ENCODE measurements at regions not wholly inside any gene's neighbourhood (a gene's known extent, or its start where the extent isn't known, plus 50 kb on each side); places are given as distances from the start of the nearest gene placed in this dataset.

GRCh38 chr10:44326474-44327030 lies 58.3 kb downstream of the CXCL12 start:
- H3K4me3 ChIP-seq (ENCODE audit: low read depth, low read length) = no peak overlapping the region
- no peak for TF ChIP-seq CTCF (IDR thresholded peaks at IDR 0.05; ENCODE audit: insufficient read depth, low read depth, low read length, missing control alignments)
- DNase-seq (ENCODE audit: low read depth) = no peak

- H3K4me3 ChIP-seq (ENCODE audit: low read depth, low read length) = no peak overlapping the region
- no peak for DNase-seq (ENCODE audit: low read depth)
- TF ChIP-seq CTCF (IDR thresholded peaks at IDR 0.05; ENCODE audit: insufficient read depth, low read depth, low read length, missing control alignments) = no peak
Measured at GRCh38 chr10:44325596-44326307, 59.1 kb downstream of the CXCL12 start.

- TF ChIP-seq CTCF (IDR thresholded peaks at IDR 0.05; ENCODE audit: insufficient read depth, low read depth, low read length, missing control alignments) = no peak
- no peak for DNase-seq (ENCODE audit: low read depth)
- no peak overlapping the region for H3K4me3 ChIP-seq (ENCODE audit: low read depth, low read length)
Measured at GRCh38 chr10:44325157-44325556, 59.7 kb downstream of the CXCL12 start.

DNA sequence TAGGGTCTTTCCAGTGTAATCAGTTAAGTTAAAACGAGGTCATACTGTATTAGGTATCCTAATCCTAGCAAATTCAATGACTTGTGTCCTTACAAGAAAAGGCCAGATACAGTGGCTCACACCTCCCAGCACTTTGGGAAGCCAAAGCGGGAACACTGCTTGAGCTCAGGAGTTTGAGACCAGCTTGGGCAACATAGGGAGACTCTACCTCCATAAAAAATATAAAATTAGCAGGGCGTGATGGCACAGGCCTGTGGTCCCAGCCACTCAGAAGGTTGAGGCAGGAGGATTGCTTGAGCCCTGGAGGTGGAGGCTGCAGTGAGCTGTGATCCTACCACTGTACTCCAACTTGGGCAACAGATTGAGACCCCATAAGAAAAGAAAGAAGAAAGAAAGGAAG lies 61.1 kb downstream of the CXCL12 start:
- no peak for TF ChIP-seq CTCF (IDR thresholded peaks at IDR 0.05; ENCODE audit: insufficient read depth, low read depth, low read length, missing control alignments)
- no peak for DNase-seq (ENCODE audit: low read depth)
- H3K4me3 ChIP-seq (ENCODE audit: low read depth, low read length) = no peak overlapping the region

GRCh38 chr10:44322137-44322536 lies 62.8 kb downstream of the CXCL12 start:
- no peak for DNase-seq (ENCODE audit: low read depth)
- no peak for TF ChIP-seq CTCF (IDR thresholded peaks at IDR 0.05; ENCODE audit: insufficient read depth, low read depth, low read length, missing control alignments)
- H3K4me3 ChIP-seq (ENCODE audit: low read depth, low read length) = no peak overlapping the region

- DNase-seq (ENCODE audit: low read depth) = no peak
- no peak for TF ChIP-seq CTCF (IDR thresholded peaks at IDR 0.05; ENCODE audit: insufficient read depth, low read depth, low read length, missing control alignments)
- no peak overlapping the region for H3K4me3 ChIP-seq (ENCODE audit: low read depth, low read length)
Measured at GRCh38 chr10:44320756-44321155, 64.1 kb downstream of the CXCL12 start.

DNA sequence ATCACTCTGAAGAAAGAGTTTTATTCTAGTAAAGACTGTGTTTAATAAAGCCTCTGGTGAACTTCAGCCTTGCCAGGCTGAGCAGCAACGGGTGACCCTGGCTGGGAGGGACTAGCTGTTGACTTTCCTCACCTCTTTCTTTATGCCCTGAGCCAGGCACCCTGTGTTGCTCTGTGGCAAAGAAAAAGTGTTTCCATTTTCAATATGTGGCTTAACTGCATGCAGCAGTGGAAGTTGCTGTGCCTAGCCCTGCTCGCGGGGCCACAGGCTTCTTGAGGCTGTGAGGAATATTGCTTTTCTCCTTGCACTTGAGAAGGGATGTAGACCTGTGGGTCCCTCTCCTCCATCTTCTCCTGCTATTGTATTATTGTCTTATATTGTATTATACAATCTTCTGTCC lies 67.0 kb downstream of the CXCL12 start:
- no peak overlapping the region for H3K4me3 ChIP-seq (ENCODE audit: low read depth, low read length)
- no peak for DNase-seq (ENCODE audit: low read depth)
- TF ChIP-seq CTCF (IDR thresholded peaks at IDR 0.05; ENCODE audit: insufficient read depth, low read depth, low read length, missing control alignments) = no peak

Data from GM12865 (cell line).